Activated naive CD4-positive, alpha-beta T cell (primary cell): ENCODE measurements at regions not wholly inside any gene's neighbourhood (a gene's known extent, or its start where the extent isn't known, plus 50 kb on each side); places are given as distances from the start of the nearest gene placed in this dataset.

Experiments used
- DNase-seq, 4 experiments: peaks; one replicate each; lab custom pipeline; 2025; lab: John Stamatoyannopoulos, UW

DNA sequence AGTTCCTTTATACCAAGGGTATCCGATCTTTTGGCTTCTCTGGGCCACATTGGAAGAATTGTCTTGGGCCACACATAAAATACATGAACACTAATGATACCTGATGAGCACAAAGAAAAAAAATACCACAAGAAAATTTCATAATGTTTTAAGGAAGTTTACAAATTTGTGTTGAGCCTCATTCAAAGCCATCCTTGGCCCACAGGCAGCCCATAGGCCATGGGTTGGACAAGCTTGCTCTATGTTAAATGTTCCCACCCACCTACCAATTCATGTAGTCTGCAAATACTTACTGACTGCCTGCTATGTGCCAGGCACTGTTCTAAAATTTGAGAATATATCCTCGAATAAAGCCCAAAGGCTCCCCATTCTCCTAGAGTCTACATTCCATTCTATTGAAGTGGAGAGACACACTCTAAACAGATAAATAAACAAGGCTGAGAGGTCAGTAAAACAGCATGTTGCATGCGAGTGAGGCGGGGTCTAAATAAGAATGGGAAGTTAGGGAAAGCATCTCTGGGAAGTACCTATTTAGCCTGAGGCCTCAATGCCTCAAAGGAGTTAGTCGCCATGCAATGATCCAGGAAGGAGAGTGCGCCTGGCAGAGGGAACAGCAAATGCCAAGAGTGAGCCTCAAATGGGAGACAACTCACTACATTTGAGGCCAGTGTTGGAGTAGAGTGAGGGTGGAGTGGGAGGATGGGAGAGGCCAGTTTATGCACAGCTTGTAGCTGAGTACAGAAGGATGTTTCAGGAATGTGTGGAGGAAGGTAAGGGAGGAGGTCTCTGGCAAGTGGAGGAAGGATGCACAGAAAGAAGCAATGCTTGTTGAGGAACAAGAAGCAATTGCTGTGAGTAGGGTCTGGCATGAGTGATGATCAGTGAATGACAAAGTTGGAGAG is 52.5 kb upstream of the CLDN10 start:
- no peak for DNase-seq

- DNase-seq: no peak
Observed at GRCh38 chr13:95502216-95502615, 50.3 kb upstream of the CLDN10 start.
